Amygdala (tissue), 56 donors: ENCODE measurements at regions not wholly inside any gene's neighbourhood (a gene's known extent, or its start where the extent isn't known, plus 50 kb on each side); places are given as distances from the start of the nearest gene placed in this dataset.

Experiments
- DNase-seq, 56 donors: peaks; one replicate each; lab custom pipeline; 2025; lab: John Stamatoyannopoulos, UW

DNA sequence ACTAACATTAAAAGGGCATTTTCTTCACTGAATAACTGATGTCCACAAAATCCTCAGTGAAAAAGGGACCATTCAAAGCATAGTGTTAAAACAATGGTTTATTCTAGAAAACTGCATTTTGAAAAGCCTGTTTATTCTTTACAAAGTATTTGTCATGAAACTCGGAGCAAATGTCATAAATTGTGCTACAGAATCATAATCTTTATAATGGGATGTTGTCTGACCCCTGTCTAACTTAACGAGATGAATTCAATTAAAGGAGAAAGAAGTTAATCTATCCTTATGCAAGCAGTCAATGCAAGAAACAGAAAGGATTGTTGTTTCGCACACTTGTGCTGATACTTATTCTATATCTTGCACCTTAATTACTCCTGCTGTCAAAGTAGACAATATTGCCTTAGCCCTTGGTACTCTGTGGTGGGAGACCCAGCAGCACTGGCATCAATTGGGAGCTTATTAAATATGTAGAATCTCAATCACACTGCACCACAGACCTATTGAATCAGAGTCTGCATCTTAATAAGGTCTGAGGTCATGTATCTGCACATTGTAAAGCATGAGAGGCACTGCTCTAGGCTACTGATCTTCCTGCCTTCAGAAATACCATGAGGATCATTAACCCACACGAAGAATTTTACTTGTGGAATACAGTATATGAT lies 708.3 kb downstream of the HDGFL1 start:
- DNase-seq, result no peak

DNA sequence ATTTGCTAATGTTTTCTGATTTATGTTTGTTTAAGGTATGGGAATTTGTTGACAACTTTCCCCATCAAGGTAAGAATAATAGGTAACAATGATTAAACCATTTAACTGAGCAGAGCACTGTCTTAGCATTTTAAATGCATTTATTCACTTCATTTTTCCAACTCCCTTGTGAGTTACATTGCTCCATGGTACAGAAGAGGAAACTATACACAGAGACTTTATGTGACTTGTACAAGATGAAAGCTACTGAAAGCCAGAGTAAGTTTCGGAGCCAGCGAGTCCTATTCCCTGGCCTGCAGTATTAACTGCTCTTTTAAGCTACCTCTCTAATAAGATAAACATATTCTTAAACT lies 708.8 kb downstream of the HDGFL1 start:
- DNase-seq, result no peak

DNA sequence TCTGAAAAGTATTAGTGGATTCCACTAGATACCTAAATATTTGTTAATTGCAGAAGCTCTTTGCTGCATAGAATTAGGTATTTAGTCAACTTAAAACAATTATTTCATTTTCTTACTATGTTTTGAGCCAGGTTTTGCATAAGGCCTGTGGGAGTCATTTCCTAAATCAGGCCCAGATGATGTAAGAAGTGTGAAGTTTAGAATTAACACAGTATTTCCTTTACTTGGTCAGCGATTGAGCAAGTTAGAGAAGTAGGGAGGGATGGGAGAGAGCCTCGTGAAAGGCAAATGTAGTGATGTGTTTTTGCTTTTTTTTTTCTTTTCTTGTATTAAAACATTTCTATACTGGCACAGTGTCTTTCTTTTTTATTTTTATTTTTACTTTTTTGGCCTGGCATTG lies 711.1 kb downstream of the HDGFL1 start:
- no peak for DNase-seq

DNA sequence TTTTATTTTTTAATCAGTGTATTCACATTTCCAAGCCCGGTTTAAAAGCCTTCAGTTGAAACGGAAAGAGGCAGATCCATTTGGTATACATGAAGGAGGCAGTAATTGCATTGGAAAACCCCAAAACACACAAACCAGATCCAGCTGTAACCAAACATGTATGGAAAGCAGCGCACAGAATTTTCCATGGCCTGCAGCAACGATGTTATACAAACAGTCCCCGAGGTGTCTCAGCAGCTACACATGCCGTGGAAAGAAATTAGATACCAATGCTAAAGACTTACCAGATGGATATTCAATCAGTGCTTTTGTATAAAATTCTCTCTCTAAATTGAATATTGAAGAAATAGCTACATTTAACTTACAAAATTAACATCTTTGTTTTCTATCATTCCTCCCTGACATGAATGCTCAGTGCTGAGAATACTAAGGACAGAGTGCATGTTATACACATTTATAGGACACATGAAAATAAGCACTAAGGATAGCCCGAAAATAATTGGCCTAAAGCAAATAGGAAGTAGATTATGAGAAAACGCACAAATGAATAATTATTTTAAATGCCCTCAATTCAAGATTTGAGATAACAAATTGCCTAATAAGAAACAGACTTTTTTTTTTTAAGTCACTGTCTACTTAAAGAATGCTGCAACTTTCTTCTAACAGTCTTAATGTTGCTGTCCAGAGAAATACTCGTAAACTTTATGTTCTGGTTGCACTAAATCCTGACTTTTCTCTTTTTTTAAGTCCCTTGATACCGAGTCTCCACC lies 713.1 kb downstream of the HDGFL1 start:
- DNase-seq, result no peak

DNA sequence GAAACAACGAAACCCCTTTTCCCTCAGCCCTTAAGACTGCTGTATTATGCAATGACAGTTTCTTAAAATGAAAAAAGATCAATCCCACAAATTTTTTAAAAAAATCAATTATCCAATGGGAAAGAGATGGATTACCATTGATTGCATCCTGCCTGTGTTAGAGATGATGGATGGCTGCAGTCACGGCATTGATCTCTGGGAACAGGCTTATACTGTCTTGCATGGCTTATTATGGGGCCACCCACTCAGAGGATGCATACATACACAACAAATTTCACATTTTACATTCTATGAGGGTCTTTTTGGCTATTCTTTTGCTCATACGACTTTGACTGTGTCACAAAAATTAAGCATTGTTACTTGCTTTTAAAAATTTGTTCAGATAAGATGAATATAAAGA lies 724.3 kb downstream of the HDGFL1 start:
- no peak for DNase-seq

DNA sequence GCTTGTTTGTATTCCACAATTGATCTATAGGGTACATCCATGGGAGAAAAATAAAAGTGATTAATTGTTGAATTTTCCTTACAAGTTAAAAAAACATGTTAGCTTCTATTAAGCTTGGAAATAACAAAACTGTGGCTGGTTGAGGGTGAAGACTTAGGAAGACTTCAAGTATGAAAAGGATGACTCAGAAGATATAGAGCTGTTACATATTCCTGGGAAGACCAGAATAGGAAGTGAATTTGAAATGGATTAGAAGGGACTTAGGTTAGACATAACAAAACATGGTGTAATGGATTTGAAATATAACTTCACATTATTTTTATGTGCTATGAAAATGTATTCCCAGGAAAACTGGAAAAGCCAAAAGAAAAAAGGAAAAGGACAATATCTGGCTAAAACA lies 732.2 kb downstream of the HDGFL1 start:
- DNase-seq, result no peak

DNA sequence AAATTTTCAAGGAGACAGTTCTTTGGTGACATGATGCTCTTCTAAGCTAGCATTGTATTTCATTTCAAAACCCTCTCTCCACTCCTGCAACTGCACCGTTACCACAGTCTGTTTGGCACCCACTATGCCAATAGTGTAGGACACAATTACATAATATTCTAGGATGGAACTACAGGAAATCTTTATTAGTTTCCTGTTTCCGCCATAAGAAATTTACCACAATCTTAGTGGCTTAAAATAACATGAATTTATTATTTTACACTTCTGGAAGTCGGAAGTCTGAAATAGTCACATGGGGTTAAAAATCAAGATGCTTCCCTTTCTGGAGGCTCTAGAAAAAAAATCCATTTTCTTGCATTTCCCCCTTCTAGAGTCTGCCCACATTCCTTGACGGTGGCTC lies 733.1 kb downstream of the HDGFL1 start:
- DNase-seq, result no peak

DNA sequence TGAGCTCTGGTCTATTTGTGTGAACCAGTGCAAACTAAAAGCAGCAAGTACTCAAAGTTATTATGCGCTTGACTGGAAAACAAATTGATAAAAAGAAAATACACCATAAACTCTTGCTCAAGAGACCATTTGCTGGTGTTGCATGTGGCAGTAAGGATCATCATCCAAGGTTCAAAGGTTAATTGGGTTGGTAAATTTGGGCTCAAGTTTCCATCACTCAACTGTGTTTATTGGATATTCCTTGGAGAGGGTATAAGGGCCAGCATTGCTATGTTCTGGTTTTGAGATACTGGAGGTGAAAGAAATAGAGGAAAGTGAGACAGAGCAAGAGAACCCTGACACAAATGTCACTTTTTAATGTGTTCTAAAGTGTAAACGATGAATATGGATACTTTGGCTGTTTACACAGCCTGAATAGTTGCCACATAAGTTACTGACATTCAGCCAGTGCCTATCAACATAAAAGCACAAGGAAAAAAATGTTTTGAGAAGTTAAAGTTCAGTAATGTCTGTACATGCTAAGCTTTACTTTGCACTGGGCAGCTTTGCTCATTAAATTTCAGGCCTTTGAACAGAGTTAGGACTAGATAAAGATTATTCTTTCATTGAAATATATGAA lies 736.1 kb downstream of the HDGFL1 start:
- DNase-seq, result no peak

DNA sequence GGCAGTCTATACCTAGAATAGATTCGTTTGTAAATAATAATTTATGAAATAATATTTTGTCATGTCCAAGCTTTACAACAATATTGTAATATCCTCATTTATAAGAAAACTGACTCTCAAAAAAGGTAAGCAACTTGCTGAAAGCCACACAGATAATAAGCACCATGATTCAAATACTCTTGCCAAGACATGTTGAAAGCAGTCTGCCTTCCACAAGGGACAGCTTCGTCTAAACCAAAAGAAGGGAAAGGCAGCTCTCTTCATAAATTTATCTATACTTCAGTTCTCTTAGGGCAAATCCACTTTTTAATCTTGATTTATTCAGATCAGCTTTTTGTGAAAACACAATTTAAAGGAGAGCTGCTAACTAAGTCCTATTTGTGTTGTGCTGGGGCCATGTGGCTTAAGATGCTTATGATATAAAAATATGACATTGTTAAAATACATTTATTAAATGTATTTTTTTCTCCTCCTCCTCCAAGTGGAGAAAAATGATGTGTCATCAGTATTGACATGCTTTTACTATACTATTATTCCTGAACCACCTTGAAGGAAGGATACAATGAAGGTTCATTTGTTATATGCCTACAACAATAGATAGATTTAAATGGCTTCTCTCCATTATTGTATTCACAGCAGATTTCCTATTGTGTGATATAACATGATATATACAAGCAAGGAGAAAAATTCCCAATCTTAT lies 737.0 kb downstream of the HDGFL1 start:
- no peak for DNase-seq

DNA sequence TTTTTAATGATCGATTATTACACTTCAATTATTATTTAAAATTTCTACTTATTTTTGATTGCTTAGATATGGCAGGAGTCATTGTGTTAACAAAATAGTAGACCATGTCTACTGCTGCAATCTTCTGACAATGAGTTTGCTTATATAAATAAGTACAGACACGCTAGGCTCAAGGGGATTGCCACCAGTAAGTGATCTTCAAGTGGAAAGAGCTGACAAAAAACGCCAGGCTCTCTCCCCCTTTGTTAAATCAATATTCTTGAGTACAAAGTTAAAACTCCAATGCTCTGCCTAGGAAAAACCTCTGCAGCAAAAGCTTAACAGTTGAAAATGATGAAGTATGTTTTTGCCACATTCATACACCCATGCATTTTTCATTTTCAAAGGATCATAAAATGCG lies 738.1 kb downstream of the HDGFL1 start:
- no peak for DNase-seq

DNA sequence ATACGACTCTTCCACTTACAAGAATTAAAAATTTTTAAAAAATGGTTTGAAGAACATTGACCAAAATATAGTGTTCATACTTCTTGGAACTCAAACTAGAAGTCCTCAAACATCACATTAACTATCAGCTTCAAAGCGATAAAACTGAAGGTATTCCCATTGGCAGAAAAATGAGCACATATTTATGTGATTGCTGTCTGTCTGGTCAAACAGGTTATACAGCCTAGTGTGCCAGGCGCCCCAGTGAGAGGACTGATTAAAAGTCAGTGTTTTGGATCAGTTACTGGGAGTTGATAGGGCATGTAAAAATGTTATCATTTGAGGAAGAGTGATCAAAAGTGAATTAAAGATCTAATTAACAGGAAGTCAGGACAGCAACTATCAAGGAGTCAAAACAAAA lies 738.8 kb downstream of the HDGFL1 start:
- DNase-seq, result no peak

DNA sequence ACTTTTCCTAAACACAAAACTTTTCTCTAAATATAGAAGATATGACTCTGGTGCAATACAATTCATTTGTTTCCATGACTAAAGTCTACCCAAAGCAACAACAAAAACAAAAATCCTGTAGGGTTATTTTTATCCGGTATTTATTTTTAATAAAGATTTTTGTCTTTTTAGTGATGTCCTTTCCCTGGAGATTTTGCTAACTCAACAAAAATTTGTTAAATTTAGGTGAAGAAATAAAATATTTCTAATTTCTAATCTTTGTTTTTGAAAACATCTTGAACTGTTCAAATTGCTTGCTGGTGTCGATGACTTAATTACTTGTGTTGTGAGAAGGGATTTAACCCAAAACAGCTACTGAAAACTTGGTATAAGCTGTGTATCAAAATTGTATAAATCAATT lies 741.8 kb downstream of the HDGFL1 start:
- no peak for DNase-seq

DNA sequence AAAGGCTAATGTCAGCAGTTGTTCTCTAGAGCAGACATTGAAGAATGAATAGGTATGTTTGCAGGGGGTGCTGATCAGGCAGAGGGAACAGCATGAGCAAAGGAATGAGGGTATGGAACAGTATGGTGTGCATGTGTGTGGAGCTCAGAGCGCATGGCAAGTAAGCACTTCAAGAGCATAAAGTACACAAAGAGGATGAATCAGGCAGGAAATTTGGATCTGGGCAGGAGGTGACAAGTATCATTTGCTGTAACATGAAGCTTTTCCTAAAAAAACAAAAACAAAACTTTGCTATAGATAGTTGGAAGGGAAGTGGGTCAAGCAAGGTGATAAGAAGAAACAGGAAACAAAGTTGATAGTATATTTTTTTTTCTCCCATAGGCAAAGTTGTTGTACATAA lies 746.8 kb downstream of the HDGFL1 start:
- no peak for DNase-seq

DNA sequence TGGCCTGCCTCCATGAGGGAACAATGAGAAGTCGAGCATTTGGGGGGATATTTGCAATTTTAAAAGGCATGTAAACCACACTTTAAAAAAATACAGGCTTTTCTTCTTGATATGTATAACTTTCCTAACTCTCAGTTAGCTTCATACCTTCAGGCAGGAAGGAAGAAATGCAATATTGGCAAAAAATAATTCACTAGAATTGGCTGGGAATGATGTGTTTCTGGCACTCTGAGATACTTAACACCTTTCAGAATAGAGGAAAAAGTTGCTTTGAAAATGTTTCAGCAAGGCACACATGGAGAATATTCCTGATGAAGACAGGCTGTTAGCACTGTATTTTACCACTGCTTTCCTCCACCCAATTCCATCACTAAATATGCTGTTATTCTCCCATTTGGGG lies 747.6 kb downstream of the HDGFL1 start:
- DNase-seq, result no peak

DNA sequence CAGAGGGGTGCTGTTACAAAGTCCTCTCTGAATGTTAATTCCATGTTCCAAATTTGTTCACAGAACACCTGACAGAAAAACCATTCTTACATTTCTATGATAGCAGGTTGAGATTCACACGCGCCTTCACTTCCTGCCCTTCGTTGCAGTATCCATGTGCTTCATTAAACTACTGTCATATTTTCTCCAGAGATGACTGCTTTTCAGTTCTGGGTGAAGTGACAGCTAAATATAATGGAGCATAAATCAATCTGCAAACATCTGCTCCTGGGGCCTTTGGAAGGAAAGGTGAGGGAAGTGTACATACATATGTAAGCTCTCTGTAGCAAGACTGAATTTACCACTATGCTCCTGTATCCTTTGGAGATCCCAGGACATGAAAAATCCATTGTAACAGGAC lies 750.2 kb downstream of the HDGFL1 start:
- no peak for DNase-seq

DNA sequence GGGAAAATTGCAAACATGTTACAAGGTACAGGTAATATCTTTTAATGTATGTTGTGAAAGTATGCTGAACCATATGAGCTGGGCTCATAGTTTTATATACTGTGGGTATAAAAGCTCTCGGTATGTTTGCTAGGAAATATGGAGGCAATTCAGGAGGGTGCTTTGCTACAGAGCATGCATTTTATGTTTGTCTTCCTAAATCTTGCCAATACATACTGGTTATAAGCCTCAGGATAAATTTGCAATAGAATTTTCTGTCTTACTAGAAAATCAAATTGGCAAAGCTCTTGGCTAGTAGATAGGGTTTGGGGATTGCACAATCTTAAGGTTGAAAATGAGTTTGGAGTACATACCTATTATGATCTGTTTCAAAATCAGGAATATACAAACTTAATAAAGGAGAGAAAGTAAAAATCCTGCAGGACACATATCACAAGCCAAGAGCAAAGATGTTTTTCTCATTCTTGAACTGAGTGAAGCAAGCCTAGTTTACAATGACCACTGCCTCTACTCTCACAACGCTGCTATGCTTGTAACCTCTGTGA lies 751.2 kb downstream of the HDGFL1 start:
- no peak for DNase-seq

DNA sequence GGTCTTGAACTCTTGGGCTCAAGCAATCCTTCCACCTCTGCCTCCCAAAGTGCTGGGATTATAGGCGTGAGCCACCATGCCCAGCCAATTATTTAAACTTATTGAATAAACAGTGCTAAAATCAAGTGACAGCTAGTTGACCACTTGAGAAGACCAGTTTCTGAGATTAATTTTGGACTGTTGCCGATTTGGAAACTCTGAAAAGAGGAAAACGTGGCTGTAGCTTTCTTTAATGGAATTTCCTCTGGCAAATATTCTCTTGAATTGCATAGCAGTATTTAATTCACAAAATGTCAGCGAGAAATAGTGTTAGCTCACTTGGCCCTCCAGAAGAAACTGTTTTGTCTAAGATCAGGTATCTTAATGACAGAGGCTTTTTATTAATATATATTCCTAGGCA lies 754.5 kb downstream of the HDGFL1 start:
- DNase-seq, result no peak

DNA sequence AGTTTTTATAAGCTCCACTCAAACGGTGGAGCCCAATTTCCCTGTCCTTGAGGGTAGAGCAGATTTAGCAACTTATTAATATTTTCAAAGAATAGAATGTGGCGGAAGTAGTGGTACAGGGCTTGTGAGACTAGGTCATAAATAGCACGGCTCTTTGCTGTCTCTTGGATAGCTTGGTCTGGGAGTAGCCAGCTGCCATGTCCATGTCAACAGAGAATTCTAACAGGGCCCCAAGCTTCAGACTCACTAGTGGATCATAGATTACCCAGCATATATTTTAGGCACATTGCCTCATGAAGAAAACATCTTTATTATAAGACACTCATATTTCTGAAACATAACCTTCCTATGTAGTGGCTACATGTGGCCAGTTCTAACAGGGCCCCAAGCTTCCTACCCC lies 755.7 kb downstream of the HDGFL1 start:
- DNase-seq, result no peak

DNA sequence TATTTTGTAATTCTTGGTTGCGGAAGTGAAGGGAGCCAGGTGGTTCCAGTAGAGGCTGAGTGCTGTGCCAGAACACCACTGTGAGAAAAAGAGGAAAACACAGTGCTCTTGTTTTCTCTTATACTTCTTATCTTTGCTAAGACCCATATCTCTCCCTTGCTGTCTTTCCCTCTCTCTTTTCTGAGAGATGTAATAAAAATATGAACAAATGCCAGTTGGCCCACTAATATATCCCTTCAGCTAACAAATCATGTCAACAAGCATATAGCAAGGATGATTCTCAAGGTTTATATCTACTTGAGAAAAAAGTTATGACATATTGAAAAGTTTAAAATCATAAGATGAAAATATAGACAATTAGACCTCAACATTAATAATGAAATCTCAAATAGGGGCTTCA lies 758.3 kb downstream of the HDGFL1 start:
- DNase-seq, result no peak

DNA sequence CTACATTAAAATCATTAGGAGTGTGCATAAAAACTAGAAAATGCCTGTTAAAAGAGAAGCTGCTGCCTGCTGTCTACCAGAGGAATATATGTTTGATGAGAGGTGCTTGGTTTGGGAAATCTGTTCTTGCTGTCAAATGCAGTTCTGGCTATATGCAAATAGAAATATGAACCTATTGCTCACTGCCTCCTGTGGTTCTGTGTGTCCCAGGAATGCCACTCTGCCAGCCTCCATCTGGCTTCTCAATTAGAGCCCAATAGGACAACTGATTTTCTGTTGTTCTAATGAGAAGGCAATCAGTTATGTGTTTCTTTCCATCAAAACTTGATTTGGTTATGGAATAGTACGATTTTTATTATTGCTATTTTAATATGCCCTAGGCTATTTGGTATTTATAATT lies 759.7 kb downstream of the HDGFL1 start:
- no peak for DNase-seq

DNA sequence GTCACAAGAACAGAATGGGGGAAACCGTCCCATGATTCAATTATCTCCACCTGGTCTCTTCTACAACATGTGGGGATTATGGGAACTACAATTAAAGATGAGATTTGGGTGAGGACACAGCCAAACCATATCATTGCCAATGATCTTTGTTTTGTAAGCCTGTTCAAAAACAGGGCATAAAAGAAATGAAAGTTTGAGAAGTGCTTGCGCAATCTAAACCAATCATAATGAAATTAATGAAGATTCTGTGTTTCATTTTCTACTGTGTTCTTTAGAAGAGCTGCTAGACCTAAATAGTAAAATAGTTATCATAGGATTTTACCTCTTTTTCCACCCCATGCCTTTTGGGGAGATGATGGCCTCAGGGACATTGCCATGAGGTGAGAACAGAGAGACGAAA lies 761.3 kb downstream of the HDGFL1 start:
- no peak for DNase-seq
